Nephron (organoid): ENCODE measurements at regions not wholly inside any gene's neighbourhood (a gene's known extent, or its start where the extent isn't known, plus 50 kb on each side); places are given as distances from the start of the nearest gene placed in this dataset.

ENCODE experiments used
- H3K27ac Mint-ChIP-seq, 3 experiments: 2 replicates each; pipeline ENCODE4 v1.8.0; 2020; ENCODE audit warnings: mixed read lengths in 3 of 3, mild to moderate bottlenecking in 2 of 3, moderate library complexity in 1 of 3
- H3K27me3 Mint-ChIP-seq: 2 replicates; pipeline ENCODE4 v1.8.0; 2021; ENCODE audit warnings: low read depth, mild to moderate bottlenecking, moderate library complexity, mixed read lengths
- H3K36me3 Mint-ChIP-seq: 2 replicates; pipeline ENCODE4 v1.8.0; 2020; ENCODE audit warnings: low read depth, mixed read lengths
- H3K4me1 Mint-ChIP-seq: 2 replicates; pipeline ENCODE4 v1.8.0; 2020; ENCODE audit warnings: mixed read lengths
- H3K4me3 Mint-ChIP-seq, 3 experiments: 2 replicates each; pipeline ENCODE4 v1.8.0; 2020; ENCODE audit warnings: mild to moderate bottlenecking in 3 of 3, mixed read lengths in 3 of 3, moderate library complexity in 2 of 3
- H3K9me3 Mint-ChIP-seq: 2 replicates; pipeline ENCODE4 v1.8.0; 2020; ENCODE audit warnings: mixed read lengths
- TF ChIP-seq, protein P1 (sequence below), 3 experiments: fragments of 200-600 bp; sonication (generic); IDR thresholded peaks; one replicate each; pipeline ENCODE4 v1.5.0; 2021; ENCODE audit warnings: antibody characterized with exemption in 3 of 3; ENCODE audit not compliant: unreplicated experiment in 3 of 3

DNA sequence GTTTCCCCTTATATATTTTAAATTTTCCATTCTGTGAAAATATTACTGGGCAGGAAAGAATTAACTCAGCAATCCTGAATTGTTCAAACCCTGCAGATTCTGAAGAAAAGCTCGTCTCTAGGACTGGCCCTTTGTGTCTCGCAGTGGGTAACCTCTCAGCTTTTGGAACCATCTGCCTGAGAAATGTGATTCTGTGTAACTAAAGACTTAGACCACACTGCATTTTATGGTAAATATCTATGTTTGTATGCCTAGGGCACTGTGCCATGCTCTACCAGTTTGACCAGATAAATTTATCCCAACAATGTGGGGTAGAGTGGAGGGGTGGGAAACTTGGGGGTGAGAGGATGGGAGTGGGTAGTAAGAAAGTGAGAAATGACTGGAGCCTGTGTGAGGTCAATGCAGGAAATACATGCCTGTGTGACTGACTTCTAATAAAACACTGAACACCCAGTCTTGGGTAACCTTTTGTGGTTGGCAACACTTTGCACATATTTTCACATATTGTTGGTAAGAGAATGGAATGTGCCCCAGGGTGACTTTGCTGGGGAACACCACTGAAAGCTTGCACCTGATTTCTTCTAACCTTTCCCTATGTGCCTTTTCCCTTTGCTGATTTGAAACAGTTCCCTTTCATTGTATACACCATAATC, 1181.9 kb downstream of the OLFM4 start:
- H3K27ac Mint-ChIP-seq = peak overlapping the region in 1 of 3 experiments; percentile 61
- peaks cover 2% of the 10 kb centered on the region for H3K9me3 Mint-ChIP-seq
- no peak overlapping the region for H3K4me3 Mint-ChIP-seq
- H3K27me3 Mint-ChIP-seq = no peaks in the 10 kb centered on the region
- TF ChIP-seq, protein P1, sequence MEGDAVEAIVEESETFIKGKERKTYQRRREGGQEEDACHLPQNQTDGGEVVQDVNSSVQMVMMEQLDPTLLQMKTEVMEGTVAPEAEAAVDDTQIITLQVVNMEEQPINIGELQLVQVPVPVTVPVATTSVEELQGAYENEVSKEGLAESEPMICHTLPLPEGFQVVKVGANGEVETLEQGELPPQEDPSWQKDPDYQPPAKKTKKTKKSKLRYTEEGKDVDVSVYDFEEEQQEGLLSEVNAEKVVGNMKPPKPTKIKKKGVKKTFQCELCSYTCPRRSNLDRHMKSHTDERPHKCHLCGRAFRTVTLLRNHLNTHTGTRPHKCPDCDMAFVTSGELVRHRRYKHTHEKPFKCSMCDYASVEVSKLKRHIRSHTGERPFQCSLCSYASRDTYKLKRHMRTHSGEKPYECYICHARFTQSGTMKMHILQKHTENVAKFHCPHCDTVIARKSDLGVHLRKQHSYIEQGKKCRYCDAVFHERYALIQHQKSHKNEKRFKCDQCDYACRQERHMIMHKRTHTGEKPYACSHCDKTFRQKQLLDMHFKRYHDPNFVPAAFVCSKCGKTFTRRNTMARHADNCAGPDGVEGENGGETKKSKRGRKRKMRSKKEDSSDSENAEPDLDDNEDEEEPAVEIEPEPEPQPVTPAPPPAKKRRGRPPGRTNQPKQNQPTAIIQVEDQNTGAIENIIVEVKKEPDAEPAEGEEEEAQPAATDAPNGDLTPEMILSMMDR (IDR thresholded peaks at IDR 0.05; ENCODE audit: unreplicated experiment in 3 of 3) = no peak
- H3K36me3 Mint-ChIP-seq = no peaks in the 10 kb centered on the region
- H3K4me1 Mint-ChIP-seq = no peaks in the 10 kb centered on the region

DNA sequence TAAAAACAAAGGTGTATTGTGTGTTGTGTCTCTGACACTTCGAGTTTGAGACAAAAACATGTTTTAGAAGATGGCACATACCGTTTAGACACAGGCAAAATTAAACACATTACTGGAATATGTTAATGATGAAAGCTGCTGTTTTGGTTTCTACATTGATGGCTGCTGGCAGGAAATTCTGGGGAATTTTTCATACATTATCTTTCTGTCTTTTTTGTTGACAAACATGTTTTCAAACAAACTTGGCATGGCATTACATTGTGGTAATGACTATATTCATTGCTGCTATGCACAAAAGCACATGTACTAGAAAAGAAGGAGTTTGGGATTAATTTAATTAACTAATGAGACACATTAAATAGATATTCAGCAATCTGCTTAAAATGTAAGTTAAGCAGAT, 1187.6 kb downstream of the OLFM4 start:
- no peak overlapping the region for H3K4me3 Mint-ChIP-seq
- peaks cover 17% of the 10 kb centered on the region for H3K9me3 Mint-ChIP-seq
- no peak overlapping the region for H3K27ac Mint-ChIP-seq
- H3K27me3 Mint-ChIP-seq = no peaks in the 10 kb centered on the region
- no peaks in the 10 kb centered on the region for H3K4me1 Mint-ChIP-seq
- TF ChIP-seq, protein P1 (IDR thresholded peaks at IDR 0.05; ENCODE audit: unreplicated experiment in 3 of 3) = no peak
- H3K36me3 Mint-ChIP-seq = no peaks in the 10 kb centered on the region

DNA sequence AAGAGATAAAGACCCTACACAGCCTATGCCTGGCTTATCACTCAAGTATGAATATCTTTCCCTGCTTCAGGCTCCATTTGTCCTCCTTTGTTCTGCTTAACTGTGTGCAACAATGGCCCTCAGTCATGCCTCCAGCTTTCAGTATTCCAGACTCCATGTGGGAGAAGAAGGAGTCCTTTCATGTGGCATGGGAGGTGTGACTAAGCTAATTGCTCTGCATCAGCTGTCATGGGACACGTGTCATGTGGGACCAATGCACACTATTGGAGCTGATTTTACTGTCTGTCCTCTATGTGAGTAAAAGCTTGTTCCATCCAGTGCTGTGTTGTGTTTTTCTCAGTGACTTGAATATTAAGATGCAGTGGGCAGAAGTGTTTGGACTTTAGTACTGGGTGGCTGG, 1198.3 kb downstream of the OLFM4 start:
- H3K4me3 Mint-ChIP-seq = no peak overlapping the region
- H3K27ac Mint-ChIP-seq = no peak overlapping the region
- H3K36me3 Mint-ChIP-seq = no peaks in the 10 kb centered on the region
- H3K4me1 Mint-ChIP-seq = no peaks in the 10 kb centered on the region
- TF ChIP-seq, protein P1 (IDR thresholded peaks at IDR 0.05; ENCODE audit: unreplicated experiment in 3 of 3) = no peak
- peaks cover 18% of the 10 kb centered on the region for H3K9me3 Mint-ChIP-seq
- H3K27me3 Mint-ChIP-seq = no peaks in the 10 kb centered on the region

DNA sequence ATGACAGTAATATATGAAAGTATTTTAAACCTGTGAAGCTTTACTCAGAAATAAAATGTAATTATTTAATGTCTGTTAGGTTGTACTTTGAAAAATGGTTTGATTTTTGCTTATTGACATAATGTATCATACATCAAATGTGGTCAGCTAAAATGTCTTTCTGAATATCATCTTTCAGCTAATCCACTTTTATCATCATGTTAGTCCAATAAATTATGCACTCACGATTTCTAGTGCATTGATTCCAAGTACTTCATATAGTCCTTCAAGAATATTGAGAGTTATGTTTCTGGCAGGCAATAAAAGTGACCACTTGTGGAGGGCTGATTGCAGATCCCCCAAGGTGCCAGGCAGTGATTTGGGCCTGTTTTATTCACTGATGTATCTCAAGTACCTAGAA, 1204.1 kb downstream of the OLFM4 start:
- Mint-ChIP-seq H3K27me3 (peaks cover 3% of the 10 kb centered on the region), H3K4me3 (no peak overlapping the region), H3K27ac (no peak overlapping the region), H3K4me1 (no peaks in the 10 kb centered on the region), H3K36me3 (no peaks in the 10 kb centered on the region), H3K9me3 (peaks cover 2% of the 10 kb centered on the region)
- TF ChIP-seq, protein P1 (IDR thresholded peaks at IDR 0.05; ENCODE audit: unreplicated experiment in 3 of 3) = no peak

DNA sequence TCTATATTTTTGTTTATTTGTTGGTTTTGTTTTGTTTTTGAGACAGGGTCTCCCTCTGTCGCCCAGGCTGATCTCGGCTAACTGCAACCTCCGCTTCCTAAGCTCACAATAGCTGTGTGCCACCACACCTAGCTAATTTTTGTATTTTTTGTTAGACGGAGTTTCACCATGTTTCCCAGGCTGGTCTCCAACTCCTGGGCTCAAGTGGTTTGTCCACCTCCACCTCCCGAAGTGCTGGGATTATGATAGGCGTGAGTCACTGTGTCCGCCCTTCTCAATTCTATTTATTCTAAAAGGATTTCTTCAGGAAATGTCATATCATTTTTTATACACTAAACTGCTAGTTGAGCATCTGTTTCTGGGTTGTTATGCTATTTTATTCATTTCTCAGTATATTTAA, 1206.0 kb downstream of the OLFM4 start:
- H3K27me3 Mint-ChIP-seq = peaks cover 3% of the 10 kb centered on the region
- TF ChIP-seq, protein P1 (IDR thresholded peaks at IDR 0.05; ENCODE audit: unreplicated experiment in 3 of 3) = no peak
- H3K4me1 Mint-ChIP-seq = no peaks in the 10 kb centered on the region
- no peak overlapping the region for H3K27ac Mint-ChIP-seq
- H3K4me3 Mint-ChIP-seq = no peak overlapping the region
- H3K9me3 Mint-ChIP-seq = no peaks in the 10 kb centered on the region
- no peaks in the 10 kb centered on the region for H3K36me3 Mint-ChIP-seq

DNA sequence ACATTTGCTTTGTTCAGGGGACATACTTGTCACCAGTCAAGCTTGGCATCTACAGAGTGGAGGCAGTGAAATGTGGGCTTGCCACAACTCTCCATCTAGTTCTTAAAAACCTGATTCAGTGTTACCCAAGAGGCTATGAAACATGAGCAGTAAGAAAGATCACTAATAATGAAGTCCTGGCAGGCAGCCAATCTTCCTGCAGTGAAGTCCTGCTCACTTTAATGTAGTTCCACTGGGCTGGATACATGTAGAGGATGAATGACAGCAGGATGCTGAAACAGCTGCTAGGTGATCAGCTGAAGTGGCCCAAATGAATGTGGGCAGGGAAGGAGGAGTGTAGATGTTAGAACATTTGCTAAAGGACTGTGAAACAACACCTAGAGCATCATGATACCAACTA, 1213.1 kb downstream of the OLFM4 start:
- Mint-ChIP-seq H3K27ac (peak overlapping the region in 1 of 3 experiments; percentile 8), H3K9me3 (no peaks in the 10 kb centered on the region), H3K4me3 (no peak overlapping the region), H3K27me3 (no peaks in the 10 kb centered on the region), H3K36me3 (no peaks in the 10 kb centered on the region), H3K4me1 (peaks cover 6% of the 10 kb centered on the region)
- TF ChIP-seq, protein P1 (IDR thresholded peaks at IDR 0.05; ENCODE audit: unreplicated experiment in 3 of 3) = no peak
